C4-2B (cell line): ENCODE measurements at regions not wholly inside any gene's neighbourhood (a gene's known extent, or its start where the extent isn't known, plus 50 kb on each side); places are given as distances from the start of the nearest gene placed in this dataset.

Source experiments
- H3K27ac ChIP-seq: fragments of 450-650 bp; 2 replicates; pipeline ENCODE4 v1.5.1; 2017
- CTCF ChIP-seq: fragments of 450-650 bp; conservative IDR thresholded peaks from 2 replicates; pipeline ENCODE4 v1.5.1; 2017; ENCODE audit warnings: mild to moderate bottlenecking
- ZFX ChIP-seq: fragments of 450-650 bp; IDR thresholded peaks from 2 replicates; pipeline ENCODE4 v1.6.1; 2017

- no peak overlapping the region for H3K27ac ChIP-seq
- TF ChIP-seq ZFX = no peak
- TF ChIP-seq CTCF = no peak
Measured at GRCh38 chr15:39285663-39286062, 295.2 kb upstream of the THBS1 start.

- no peak overlapping the region for H3K27ac ChIP-seq
Measured at GRCh38 chr15:39286706-39287105, 294.2 kb upstream of the THBS1 start.

GRCh38 chr15:39287322-39288195, 293.3 kb upstream of the THBS1 start:
- no peak for TF ChIP-seq CTCF
- TF ChIP-seq ZFX = no peak
- H3K27ac ChIP-seq = no peak overlapping the region

More at GRCh38 chr15:39286706-39287105, 294.2 kb upstream of the THBS1 start:
- TF ChIP-seq ZFX = no peak
- TF ChIP-seq CTCF = no peak

GRCh38 chr15:39290711-39291435, 290.0 kb upstream of the THBS1 start:
- no peak overlapping the region for H3K27ac ChIP-seq
- TF ChIP-seq ZFX = no peak
- no peak for TF ChIP-seq CTCF

GRCh38 chr15:39291690-39292089, 289.2 kb upstream of the THBS1 start:
- no peak overlapping the region for H3K27ac ChIP-seq
- no peak for TF ChIP-seq ZFX
- TF ChIP-seq CTCF = no peak

GRCh38 chr15:39296955-39297354, 283.9 kb upstream of the THBS1 start:
- TF ChIP-seq ZFX (no peak), CTCF (no peak)
- no peak overlapping the region for H3K27ac ChIP-seq

- H3K27ac ChIP-seq = no peak overlapping the region
- TF ChIP-seq ZFX = no peak
- TF ChIP-seq CTCF = no peak
Measured at GRCh38 chr15:39298271-39298962, 282.5 kb upstream of the THBS1 start.
